CD4-positive, alpha-beta T cell treated with Interferon alpha-2 for 1 hour (primary cell): ENCODE measurements at regions not wholly inside any gene's neighbourhood (a gene's known extent, or its start where the extent isn't known, plus 50 kb on each side); places are given as distances from the start of the nearest gene placed in this dataset.
A peak's percentile ranks its signal among the peaks of the same experiment; 100 is the strongest.

Experiments
- DNase-seq, 2 donors: peaks; one replicate each; pipeline ENCODE4 v3.0.0-alpha.2; 2020 to 2022

- DNase-seq, result no peak
Observed at GRCh38 chr1:226816576-226816975, 53.8 kb upstream of the PSEN2 start.

- no peak for DNase-seq
Observed at GRCh38 chr1:226814751-226815537, 55.5 kb upstream of the PSEN2 start.

GRCh38 chr1:226813671-226814591, 56.5 kb upstream of the PSEN2 start:
- no peak for DNase-seq

- no peak for DNase-seq
Observed at GRCh38 chr1:226810681-226811080, 59.7 kb upstream of the PSEN2 start.

GRCh38 chr1:226809785-226810571, 60.4 kb upstream of the PSEN2 start:
- no peak for DNase-seq

GRCh38 chr1:226808501-226808900, 61.9 kb upstream of the PSEN2 start:
- DNase-seq, result no peak

GRCh38 chr1:226806988-226807387, 63.4 kb upstream of the PSEN2 start:
- no peak for DNase-seq

- DNase-seq, result no peak
Observed at GRCh38 chr1:226804907-226805759, 65.3 kb upstream of the PSEN2 start.

- DNase-seq, result no peak
Observed at GRCh38 chr1:226800763-226801380, 61.8 kb upstream of the ITPKB start.

- DNase-seq, result no peak
Observed at GRCh38 chr1:226799634-226800281, 60.7 kb upstream of the ITPKB start.

- peak; percentile 50 to 72 for DNase-seq
Observed at GRCh38 chr1:226798427-226799411, 59.6 kb upstream of the ITPKB start.

- DNase-seq, result no peak
Observed at GRCh38 chr1:226797151-226797550, 58.1 kb upstream of the ITPKB start.

GRCh38 chr1:226793620-226794276, 54.7 kb upstream of the ITPKB start:
- DNase-seq, result no peak

- DNase-seq, result no peak
Observed at GRCh38 chr1:226792368-226792767, 53.3 kb upstream of the ITPKB start.

GRCh38 chr1:226790545-226791181, 51.6 kb upstream of the ITPKB start:
- DNase-seq, result no peak

GRCh38 chr1:226788965-226789364, 49.9 kb upstream of the ITPKB start:
- no peak for DNase-seq
